GM19397 (cell line): ENCODE measurements at regions not wholly inside any gene's neighbourhood (a gene's known extent, or its start where the extent isn't known, plus 50 kb on each side); places are given as distances from the start of the nearest gene placed in this dataset.

ENCODE experiments used
- ATAC-seq: cut with Tn5 transposase; IDR thresholded peaks from one replicate; pipeline ENCODE4 v1.9.1; 2021; ENCODE audit warnings: mild to moderate bottlenecking, moderate library complexity; ENCODE audit not compliant: unreplicated experiment

- no peak for ATAC-seq
These were observed 1042.6 kb downstream of the PLA2G4A start for GRCh38 chr1:187871177-187871845.

GRCh38 chr1:187872550-187872949 is 1043.8 kb downstream of the PLA2G4A start:
- ATAC-seq, result no peak

- ATAC-seq, result no peak
These were observed 1044.4 kb downstream of the PLA2G4A start for GRCh38 chr1:187873126-187873525.

- ATAC-seq, result no peak
These were observed 1048.0 kb downstream of the PLA2G4A start for GRCh38 chr1:187876775-187877174.

- no peak for ATAC-seq
These were observed 1048.5 kb downstream of the PLA2G4A start for GRCh38 chr1:187877220-187877619.

GRCh38 chr1:187878883-187879282 is 1050.1 kb downstream of the PLA2G4A start:
- ATAC-seq, result no peak

- ATAC-seq, result no peak
These were observed 1054.6 kb downstream of the PLA2G4A start for GRCh38 chr1:187883356-187883755.

GRCh38 chr1:187891993-187892682 is 1063.4 kb downstream of the PLA2G4A start:
- ATAC-seq, result no peak

GRCh38 chr1:187892683-187893039 is 1063.9 kb downstream of the PLA2G4A start:
- no peak for ATAC-seq

GRCh38 chr1:187893471-187893870 is 1064.7 kb downstream of the PLA2G4A start:
- ATAC-seq, result no peak

GRCh38 chr1:187894349-187894748 is 1065.6 kb downstream of the PLA2G4A start:
- ATAC-seq, result no peak

GRCh38 chr1:187903223-187903622 is 1074.5 kb downstream of the PLA2G4A start:
- no peak for ATAC-seq

- no peak for ATAC-seq
These were observed 1080.6 kb downstream of the PLA2G4A start for GRCh38 chr1:187909382-187909781.

- no peak for ATAC-seq
These were observed 1083.1 kb downstream of the PLA2G4A start for GRCh38 chr1:187911820-187912219.

GRCh38 chr1:187920976-187921375 is 1092.2 kb downstream of the PLA2G4A start:
- ATAC-seq, result no peak

GRCh38 chr1:187921426-187921825 is 1092.7 kb downstream of the PLA2G4A start:
- ATAC-seq, result no peak

- no peak for ATAC-seq
These were observed 1093.5 kb downstream of the PLA2G4A start for GRCh38 chr1:187922255-187922654.

GRCh38 chr1:187924252-187924651 is 1095.5 kb downstream of the PLA2G4A start:
- no peak for ATAC-seq

GRCh38 chr1:187928288-187928687 is 1099.5 kb downstream of the PLA2G4A start:
- no peak for ATAC-seq

- no peak for ATAC-seq
These were observed 1099.9 kb downstream of the PLA2G4A start for GRCh38 chr1:187928696-187929095.

GRCh38 chr1:187931776-187932175 is 1103.0 kb downstream of the PLA2G4A start:
- ATAC-seq, result no peak

GRCh38 chr1:187933562-187934419 is 1105.0 kb downstream of the PLA2G4A start:
- ATAC-seq, result no peak
